ENCODE measurements at regions not wholly inside any gene's neighbourhood (a gene's known extent, or its start where the extent isn't known, plus 50 kb on each side); places are given as distances from the start of the nearest gene placed in this dataset.
"Not testable (repeated sequence)": the region's sequence is repeated elsewhere in the genome, so short reads cannot be mapped to it uniquely, and the experiment has no call there.

DNA sequence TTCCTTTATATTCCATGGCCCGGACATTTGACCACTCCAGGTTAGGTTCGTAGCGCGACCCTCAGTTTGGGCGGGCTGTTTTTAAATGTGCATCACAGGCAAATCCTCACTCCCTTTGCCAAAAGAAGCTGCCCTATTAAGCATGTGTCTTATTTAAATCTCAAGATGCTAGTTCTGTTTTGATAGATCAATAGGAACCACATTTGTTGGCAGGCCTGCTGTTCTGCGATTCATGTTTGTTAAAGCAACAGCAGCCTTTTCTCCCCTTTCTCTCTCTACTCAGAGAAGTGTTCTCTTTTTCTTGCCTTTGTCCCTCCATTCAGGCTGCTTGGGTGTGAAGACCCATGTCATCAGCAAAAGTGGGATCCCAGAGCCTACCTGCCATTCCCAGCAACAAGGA is 212.0 kb upstream of the SSTR4 start:
- no peak for DNase-seq

DNA sequence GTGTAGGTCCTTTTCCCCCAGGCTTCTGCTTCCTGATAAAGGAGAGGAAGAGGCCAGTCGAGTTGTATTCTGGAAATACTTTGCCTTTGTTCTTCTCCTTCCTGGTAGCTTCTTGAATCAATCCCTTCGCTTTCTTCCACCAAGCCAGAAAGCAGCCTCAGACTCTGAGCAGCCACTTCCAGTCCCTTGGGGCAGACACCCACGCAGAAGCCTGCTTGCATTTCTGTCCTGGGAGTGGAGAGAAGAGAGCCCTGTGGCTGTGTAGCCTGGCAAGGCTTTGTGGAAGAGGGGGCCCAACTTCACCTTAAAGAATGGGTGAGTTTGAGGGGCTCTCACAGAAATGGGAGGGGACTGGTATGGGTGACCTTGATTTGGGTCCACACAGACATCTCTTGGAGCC is 211.0 kb upstream of the SSTR4 start:
- no peak for DNase-seq

DNA sequence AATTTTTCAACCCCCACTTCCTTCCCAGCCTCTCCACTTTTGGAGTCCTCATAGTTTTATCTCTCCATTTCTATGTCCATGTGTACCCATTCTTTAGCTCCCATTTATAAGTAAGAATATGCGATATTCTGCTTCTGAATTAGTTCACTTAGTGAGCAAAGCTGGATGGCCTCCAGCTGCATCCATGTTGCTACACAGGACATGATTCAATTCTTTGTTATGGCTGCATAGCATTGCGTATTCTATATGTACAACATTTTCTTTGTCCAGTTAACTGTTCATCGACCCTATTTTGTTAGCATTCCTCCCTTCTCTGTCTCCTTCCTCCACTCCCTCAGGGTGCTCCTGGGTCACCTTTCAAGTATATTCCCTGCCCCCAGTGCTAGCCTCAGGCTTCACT is 210.0 kb upstream of the SSTR4 start:
- no peak for DNase-seq

DNA sequence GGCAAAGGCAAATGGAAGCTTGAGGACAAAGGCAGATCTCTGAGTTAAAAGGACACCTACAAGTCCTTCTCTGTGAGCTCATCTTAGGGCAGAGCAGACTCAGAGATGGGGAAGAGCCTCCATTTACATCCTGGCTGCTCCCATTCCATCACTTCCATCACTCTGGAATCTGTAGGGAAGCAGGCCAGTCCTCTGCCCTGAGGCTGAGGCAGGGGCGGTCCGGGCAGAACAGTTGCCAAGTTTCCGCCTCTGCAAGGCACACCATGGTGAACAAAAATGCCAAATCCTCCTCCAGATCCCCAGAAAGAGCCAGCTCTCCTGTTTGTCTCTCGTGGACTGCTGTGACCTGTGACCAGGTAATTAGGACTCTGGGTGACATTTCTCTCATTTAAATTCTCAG is 209.6 kb upstream of the SSTR4 start:
- DNase-seq = no peak

DNA sequence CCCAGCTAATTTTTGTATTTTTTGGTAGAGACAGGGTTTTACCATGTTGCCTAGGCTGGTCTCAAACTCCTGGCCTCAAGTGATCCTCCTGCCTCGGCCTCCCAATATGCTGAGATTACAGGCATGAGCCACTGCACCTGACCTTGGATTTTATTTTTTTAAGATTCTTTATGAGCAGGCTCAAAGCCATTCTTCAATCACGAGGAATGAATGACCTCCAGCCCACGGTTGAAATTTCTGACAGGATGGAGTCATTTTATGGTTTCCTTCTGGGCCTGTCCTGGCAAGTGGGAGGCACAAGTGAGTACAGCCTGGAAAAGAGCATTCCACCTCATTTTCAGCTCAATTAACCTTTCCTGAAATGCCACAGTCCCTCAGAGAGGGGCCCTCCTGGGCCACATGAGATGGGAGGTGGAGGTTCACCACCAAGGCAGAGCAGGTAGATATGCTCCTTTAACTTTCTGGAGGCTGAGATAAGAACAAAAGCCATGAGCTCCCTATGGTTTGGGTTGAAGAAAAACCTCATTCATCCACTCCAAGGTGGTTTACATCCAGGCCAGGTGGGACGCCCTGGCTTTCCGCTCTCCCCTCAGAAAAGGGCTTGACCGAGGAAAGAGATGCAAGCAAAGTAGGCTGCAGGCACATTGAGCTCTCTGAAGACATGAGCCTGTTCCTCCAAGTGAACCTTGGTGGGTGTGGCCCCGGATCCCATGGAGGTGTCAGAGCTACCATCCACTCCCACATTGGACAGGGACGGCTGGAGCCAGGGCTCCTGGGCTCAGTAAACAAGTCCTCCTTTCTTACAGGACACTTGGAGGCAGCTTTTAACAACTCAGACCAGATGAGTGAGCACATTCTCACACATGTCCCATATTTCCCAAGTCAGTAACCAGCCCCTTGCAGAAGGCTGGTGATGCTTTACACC is 208.5 kb upstream of the SSTR4 start:
- DNase-seq = no peak

DNA sequence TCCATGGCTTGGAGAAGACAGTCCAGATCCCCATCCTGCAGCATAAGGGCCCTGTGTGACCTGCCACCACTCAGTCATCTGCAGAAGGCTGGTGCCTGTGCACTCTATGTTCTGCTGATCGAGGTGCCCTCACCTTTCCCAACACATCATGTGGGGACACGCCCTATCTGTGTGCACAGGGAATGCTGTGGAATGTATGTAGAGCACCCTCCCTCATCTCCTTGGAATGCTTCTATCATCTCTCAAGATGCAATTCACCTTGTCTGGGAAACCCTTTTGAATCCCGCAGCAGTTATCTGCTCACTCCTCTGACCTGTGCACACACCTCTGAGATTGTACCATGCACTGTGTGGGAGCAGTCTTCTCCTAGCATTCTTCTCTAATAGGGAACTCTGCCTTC is 207.2 kb upstream of the SSTR4 start:
- no peak for DNase-seq

DNA sequence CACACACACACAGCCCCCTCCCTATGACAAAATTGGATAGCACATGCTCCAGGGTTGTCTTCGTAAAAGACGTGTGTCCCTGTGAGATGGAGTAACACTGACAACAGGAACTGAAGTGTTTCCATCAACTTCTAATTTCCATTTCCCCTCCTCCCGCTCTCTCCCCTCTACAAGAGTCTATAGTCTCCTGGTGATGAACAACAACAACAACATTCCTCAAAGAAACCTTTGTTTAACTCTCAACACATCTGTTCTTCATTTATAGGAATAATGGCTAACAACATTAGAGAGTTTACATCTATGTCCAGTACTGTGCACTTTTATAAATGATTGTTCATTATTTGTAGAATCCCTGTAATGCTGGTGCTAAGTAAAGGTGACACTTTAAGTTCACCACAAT is 205.8 kb upstream of the SSTR4 start:
- DNase-seq = no peak

DNA sequence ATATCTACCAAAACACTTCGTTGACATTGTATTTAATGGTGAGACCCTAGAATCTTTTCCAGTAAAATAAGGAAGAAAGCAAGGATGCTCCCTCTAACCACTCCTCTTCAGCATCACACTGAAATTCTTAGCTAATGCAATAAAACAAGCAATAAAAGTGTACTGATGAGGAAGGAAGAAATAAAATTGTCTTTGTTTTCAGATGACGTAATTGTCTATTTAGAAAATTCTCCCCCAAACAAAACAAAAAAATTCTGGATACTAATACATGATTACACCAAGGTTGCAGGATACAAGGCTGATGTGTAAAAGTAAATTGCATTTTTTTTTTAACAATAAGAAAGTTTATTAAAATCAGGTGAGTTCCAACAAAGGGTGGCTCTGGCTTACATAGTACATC is 205.0 kb upstream of the SSTR4 start:
- no peak for DNase-seq

DNA sequence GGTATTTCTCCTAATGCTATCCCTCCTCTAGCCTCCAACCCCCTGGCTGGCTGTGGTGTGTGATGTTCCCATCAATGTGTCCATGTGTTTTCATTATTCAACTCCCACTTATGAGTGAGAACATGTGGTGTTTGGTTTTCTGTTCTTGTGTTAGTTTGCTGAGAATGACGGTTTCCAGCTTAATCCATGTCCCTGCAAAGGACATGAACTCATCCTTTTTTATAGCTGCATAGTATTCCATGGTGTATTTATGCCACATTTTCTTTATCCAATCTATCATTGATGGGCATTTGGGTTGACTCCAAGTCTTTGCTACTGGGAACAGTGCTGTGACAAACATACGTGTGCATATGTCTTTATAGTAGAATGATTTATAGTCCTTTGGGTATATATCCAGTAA is 204.4 kb upstream of the SSTR4 start:
- not testable (repeated sequence) for DNase-seq

DNA sequence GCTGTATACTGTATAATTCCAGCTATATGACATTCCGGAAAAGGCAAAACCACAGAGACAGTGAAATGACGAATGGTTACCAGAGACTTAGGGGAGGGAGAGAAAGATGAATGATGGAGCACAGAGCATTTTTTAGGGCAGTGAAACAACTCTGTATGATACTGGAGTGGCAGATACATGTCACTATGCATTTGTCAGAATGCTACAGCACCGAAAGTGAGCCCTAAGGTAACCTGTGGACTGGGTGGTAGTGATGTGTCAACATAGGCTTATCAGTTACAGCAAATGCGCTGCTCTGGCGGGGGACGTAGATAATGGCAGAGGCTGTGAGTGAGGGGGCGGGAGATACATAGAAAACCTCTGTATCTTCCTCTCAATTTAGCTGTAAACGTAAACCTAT is 201.3 kb upstream of the SSTR4 start:
- DNase-seq = no peak

DNA sequence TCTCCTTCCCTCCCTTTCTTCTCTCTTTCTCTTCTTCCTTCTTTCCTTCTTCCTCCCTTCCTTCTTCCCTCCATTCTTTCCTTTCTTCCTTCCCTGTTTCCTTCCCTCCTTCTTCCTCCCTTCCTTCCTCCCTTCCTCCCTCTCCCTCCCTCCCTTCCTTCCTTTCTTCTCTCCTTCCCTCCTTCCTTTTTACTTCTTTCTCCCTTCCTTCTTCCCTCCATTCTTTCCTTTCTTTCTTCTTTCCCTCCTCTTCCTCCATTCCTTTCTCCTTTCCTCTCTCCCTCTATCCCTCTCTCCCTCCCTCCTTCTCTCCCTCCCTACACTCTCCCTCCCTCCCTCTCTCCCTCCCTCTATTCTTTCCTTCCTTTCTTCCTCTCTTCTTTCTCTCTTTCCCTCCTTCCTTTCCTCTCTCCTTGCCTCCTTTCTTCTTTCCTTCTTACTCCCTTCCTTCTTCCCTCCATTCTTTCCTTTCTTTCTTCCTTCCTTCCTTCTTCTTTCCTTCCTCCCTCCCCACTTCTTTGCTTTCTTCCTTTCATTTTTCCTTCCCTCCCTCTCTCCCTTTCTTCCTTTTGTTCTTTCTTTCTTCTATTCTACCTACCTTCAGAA is 200.4 kb upstream of the SSTR4 start:
- DNase-seq = no peak

DNA sequence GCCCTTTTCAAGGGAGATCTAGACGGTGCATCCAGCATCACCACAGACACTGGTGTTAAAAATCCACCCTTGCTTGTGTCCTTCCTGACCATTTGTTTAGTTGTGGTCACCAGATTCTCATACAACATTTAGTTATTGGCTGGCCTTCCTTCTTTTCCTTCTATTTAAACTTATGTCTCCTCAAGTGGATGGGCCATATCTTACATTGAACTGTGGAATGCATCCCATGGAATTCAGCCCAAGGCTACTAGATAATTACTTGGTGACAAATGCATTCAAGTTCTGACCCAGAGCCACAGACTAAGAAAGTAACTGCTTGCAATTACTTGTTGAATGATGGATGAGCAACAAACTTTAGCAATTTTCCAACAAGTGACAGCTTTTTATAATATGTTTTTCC is 198.9 kb upstream of the SSTR4 start:
- no peak for DNase-seq

DNA sequence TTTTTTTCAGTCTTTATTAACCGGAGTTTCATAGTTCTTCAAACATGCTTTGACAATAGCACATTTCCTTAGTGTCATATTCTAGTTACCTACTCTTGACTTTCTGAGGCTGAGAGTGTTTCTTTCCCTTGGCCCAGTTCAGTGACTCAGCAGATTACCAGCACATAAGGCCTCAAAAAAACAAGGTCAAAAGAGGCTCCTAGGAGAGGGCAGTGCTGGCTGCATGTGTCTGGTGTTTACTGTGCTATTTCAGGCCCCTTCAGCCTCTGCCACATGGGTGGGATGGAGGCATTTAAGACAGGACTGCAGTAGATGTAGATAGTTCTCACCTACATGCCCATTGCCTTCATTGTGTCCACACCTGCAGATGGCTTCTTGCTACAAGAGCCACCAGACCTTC is 198.2 kb upstream of the SSTR4 start:
- no peak for DNase-seq

DNA sequence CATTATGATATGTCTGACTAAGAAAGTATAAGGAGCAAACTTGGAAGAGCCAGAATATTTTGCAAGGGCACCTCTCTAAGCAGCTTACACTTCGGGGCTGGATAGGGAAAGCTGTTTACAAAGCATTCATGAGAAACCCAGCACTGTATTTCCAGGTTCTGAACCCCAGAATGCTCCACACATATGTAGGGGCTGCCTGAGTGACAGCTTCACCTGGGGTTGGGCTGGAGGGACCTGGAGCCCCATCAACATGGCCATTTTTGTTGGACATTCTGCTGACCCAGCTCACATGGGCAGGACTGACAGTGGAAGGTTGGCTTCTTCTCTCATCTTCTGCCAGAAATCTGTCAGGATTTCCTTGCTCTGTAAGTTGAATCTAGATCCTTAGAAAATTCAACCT is 197.1 kb upstream of the SSTR4 start:
- no peak for DNase-seq

DNA sequence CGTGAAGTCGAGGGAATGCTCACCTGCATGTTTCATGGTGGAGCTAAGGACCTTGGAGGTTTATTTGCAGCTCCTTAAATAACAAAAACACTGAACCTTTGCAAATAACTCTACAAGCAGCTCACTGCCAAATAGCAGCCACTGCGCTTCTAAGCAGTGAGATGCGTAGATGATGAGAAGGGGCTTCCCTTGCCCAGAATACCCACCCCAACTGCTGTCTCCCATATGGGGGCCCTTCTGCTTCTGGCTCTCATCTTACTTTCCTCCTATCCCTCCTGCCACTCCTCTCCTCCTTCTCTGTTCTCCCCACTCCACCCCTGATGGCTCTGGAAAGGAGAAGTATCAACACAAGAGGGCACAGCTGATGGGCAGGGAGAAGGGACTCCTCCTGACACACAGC is 193.3 kb upstream of the SSTR4 start:
- DNase-seq = no peak

DNA sequence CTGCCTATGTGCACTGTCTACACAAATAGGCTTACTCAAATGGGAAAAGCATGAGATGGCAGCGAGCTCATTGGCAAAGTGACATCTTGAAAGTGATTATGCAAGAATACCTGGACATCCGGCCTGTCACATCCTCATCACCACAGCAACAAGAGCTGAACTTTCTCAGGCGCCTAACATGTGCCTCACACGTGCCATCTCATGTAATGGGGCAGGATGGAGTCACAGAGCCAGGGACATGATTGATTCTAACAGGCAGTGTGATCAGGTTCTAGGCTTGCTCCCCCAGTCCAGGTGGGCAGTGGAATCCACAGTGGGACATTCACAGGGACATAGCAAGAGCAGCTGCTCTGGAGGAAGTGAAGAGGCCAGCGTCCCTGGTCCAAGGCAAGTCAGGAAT is 192.3 kb upstream of the SSTR4 start:
- no peak for DNase-seq

DNA sequence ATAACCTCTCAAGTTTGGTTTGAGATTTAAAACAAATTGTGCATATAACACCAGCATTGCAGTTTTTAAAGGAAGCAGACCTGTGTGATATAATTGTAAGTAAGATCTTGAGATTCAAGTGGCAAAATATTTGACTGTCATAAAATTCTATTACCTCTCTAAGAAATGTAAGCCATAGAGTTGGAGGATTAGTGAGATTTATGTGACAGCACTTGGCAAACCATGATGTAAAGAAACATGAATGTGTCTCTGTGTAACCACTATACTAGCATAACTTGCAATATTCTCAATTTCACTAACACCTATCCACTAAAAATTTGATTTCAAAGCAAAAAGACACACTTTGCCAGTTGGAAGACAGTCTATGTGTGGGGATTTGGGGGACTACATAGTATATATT is 190.2 kb upstream of the SSTR4 start:
- no peak for DNase-seq

DNA sequence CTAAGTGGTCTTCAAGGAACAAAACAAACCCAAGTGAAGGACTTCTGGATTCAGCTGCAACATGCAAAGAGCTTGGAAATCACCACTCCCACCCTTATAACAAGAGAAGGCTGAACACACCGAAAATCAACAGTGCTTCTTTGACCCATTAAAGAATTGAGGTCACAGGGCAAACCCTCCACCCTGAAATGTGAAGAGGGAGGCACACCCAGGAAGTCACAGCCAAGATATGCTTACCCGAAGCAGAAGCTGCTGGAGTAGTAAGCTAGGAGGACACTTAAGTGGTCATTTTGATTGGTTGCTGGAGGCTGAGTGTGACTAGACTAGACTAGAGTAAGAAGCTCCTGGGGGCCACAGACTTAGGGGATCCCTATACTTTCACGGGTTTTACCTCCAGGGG is 188.2 kb upstream of the SSTR4 start:
- no peak for DNase-seq

DNA sequence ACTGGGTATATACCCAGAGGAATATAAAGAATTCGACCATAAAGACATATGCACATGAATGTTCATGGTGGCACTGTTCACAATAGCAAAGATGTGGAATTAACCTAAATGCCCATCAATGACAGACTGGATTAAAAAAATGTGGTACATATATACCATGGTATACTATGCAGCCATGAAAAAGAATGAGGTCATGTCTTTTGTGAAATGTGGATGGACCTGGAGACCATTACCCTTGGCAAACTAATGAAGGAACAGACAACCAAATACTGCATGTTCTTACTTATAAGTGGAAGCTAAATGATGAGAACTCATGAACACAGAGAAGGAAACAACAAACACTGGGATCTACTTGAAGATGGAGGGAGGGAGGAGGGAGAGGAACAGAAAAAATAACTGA is 186.7 kb upstream of the SSTR4 start:
- no peak for DNase-seq

DNA sequence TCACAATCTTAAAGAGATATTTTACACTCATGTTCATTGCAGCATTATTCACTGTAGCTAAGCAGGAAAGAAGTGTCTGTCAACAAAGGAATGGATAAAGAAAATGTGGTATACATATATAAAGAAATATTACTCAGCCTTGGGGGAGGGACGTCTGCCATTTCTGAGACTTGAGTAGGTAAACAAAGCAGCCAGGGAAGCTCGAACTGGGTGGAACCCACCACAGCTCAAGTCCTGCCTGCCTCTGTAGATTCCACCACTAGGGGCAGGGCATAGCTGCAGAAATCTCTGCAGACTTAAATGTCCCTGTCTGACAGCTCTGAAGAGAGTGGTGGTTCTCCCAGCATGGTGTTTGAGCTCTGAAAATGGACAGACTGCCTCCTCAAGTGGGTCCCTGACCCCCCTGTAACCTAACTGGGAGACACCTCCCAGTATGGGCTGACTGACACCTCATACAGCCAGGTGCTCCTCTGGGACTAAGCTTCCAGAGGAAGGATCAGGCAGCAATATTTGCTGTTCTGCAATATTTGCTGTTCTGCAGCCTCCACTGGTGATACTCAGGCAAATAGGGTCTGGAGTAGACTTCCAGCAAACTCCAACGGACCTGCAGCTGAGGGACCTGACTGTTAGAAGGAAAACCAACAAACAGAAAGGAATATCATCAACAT is 183.3 kb upstream of the SSTR4 start:
- DNase-seq = not testable (repeated sequence)

DNA sequence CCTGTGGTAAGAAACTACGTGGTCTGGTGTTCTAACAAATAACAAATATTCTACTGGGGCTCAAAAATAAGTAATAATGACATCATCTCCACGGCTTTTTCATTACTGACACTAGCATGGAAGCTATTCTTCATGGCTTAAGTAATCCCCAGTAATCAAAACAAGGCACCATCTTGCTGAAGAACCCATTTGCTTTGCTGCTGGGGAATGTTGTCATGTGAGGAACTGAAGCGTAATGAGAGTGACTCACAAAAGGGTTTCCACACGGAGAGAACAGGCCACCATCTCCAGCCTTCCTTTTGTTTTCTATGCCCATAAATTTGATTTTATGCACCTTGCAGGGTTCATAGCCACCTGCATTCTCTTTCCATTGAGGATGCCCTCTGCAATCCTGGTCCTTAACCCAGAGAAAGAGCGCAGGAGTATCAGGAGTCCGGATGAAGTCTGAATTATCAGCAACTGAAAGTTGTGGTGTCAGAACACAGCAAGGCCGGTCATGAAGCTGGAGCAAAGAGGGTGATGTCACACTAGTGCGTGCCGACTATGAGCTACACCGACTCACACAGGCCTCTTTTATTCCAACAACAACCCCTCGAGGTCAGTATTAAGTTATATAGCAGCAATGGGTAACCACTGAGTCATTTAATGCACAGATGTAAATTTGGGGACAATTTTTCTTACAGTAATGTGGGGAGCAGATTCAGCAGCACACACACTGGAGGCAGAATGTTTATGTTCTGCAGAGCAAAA is 173.7 kb upstream of the SSTR4 start:
- no peak for DNase-seq

DNA sequence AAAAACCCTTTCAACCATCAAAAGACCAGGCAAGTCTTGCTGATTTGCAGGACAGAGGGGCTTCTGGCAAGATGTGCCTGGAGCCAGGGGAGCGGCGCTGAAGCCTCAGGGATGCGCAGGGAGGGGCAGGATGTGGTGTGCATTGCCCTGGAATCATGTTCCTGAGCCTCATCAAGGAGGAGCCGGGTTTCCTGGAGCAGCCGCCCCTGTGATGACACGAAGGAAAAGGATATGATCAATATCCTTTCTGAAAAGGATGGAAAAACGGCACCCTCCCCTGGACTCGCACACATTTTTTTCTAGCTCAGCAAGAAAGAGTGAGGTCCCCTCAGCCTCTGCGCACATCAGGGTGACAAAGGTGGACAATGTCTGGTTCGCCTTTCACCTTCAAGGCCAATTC is 173.1 kb upstream of the SSTR4 start:
- no peak for DNase-seq

DNA sequence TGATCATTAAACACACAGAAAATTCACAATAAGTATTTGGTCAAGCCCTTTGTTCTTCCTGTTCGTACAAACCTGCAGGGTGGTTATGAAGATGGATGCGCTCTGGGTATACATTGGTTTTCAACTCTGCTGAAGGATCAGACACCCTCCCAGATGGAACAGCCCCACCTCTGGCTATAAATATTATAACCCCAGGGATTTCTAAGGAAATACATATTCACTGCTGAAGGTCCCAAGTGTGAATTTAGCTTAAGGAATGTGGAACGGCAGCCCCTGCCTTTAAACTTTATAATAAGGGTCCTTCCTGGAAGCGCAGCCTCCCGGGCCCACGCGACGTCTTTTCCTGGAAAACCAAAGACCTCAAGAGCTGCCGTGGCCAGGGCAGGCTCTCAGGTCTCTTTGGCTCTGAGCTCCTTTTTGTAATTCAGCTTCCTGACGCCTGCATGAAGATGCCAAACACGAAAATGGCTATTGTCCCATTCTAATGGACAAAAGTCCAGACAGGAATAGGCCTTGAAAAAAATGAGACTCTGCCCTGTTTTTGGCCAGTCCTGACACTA is 172.4 kb upstream of the SSTR4 start:
- DNase-seq = no peak
